H4 (cell line): ENCODE measurements at regions not wholly inside any gene's neighbourhood (a gene's known extent, or its start where the extent isn't known, plus 50 kb on each side); places are given as distances from the start of the nearest gene placed in this dataset.
"Not testable (repeated sequence)": the region's sequence is repeated elsewhere in the genome, so short reads cannot be mapped to it uniquely, and the experiment has no call there.

Experiments used
- DNase-seq: peaks from one replicate; pipeline ENCODE4 v3.0.0-alpha.2; 2015; ENCODE audit warnings: low spot score

GRCh38 chrX:110511238-110511637, 152.6 kb downstream of the RTL9 start:
- DNase-seq: no peak

- DNase-seq: no peak
Measured at GRCh38 chrX:110512341-110512740, 153.7 kb downstream of the RTL9 start.

- DNase-seq: no peak
Measured at GRCh38 chrX:110514509-110514908, 155.9 kb downstream of the RTL9 start.

GRCh38 chrX:110519501-110519900, 160.9 kb downstream of the RTL9 start:
- no peak for DNase-seq

GRCh38 chrX:110519906-110520452, 161.3 kb downstream of the RTL9 start:
- DNase-seq: no peak

GRCh38 chrX:110520652-110521051, 162.0 kb downstream of the RTL9 start:
- not testable (repeated sequence) for DNase-seq

GRCh38 chrX:110531873-110532580, 173.4 kb downstream of the RTL9 start:
- no peak for DNase-seq

- DNase-seq: no peak
Measured at GRCh38 chrX:110532581-110532931, 173.9 kb downstream of the RTL9 start.

- no peak for DNase-seq
Measured at GRCh38 chrX:110536816-110537215, 178.2 kb downstream of the RTL9 start.

- no peak for DNase-seq
Measured at GRCh38 chrX:110541266-110541665, 182.6 kb downstream of the RTL9 start.

- not testable (repeated sequence) for DNase-seq
Measured at GRCh38 chrX:110550854-110551253, 192.2 kb downstream of the RTL9 start.

- no peak for DNase-seq
Measured at GRCh38 chrX:110557864-110558263, 199.2 kb downstream of the RTL9 start.

GRCh38 chrX:110558406-110558805, 199.8 kb downstream of the RTL9 start:
- DNase-seq: no peak

GRCh38 chrX:110561034-110561433, 202.4 kb downstream of the RTL9 start:
- no peak for DNase-seq

- DNase-seq: no peak
Measured at GRCh38 chrX:110563282-110563681, 204.6 kb downstream of the RTL9 start.

- DNase-seq: no peak
Measured at GRCh38 chrX:110568441-110568840, 209.8 kb downstream of the RTL9 start.

GRCh38 chrX:110569506-110569905, 210.9 kb downstream of the RTL9 start:
- peak; percentile 12 for DNase-seq

- no peak for DNase-seq
Measured at GRCh38 chrX:110578270-110578669, 217.3 kb downstream of the CHRDL1 start.

GRCh38 chrX:110584083-110584482, 211.5 kb downstream of the CHRDL1 start:
- no peak for DNase-seq

- no peak for DNase-seq
Measured at GRCh38 chrX:110588164-110588563, 207.5 kb downstream of the CHRDL1 start.

- no peak for DNase-seq
Measured at GRCh38 chrX:110588853-110589252, 206.8 kb downstream of the CHRDL1 start.

- peak; percentile 9 for DNase-seq
Measured at GRCh38 chrX:110600745-110601310, 194.8 kb downstream of the CHRDL1 start.

GRCh38 chrX:110614596-110614995, 181.0 kb downstream of the CHRDL1 start:
- DNase-seq: no peak
